Fibroblast of skin of left biceps (primary cell): ENCODE measurements at regions not wholly inside any gene's neighbourhood (a gene's known extent, or its start where the extent isn't known, plus 50 kb on each side); places are given as distances from the start of the nearest gene placed in this dataset.

Experiments used
- DNase-seq, 2 experiments: peaks; one replicate each; pipeline ENCODE4 v3.0.0-alpha.2; 2013; ENCODE audit warnings: low read depth in 2 of 2

- no peak for DNase-seq
These were observed 53.0 kb upstream of the CHD6 start for GRCh38 chr20:41671143-41671542.

DNA sequence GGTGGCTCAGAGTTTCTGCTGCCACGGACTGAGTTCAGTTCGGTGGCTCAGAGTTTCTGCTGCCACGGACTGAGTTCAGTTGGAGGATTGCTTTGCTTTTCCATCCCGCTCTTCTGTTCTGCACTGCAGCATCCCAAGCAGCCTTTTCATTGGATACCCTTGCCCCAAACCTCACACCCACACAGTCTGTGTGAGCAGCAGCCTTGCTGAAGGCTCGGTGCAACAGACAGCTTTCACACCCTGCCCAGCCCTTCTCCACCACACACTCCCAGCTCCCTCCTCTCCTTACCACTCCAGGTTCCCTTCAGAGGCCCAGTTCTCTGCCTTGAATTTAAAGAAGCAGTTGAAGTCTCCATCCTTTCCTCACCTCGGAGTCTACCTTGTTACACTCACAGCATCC, 52.5 kb upstream of the CHD6 start:
- no peak for DNase-seq

DNA sequence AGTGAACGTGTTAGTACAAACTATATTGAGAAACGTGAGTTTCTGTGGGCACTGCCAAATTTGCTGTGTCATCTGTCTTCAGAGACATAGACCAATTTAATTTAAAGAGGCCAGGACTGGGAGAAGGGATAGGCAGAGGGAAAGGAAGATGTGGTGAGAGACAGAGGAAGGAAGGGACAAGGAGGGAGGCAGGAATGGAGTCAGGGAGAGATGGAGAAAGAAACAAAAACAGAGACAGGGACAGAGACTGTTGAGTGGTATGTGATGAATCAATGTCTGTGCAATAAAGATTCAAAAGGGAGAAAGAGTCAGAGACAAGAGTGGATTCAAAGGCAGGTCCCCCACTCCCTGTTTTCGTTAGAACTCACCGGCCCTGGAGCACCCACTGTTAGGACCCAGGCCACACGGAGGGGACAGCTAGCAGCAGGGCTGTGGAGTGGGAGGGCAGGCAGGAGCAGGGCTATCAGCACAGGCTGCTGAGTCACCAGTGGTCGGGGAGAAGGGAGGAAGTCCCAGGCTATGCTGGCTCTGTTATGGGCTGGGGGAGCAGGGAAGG, 51.6 kb upstream of the CHD6 start:
- DNase-seq: no peak

- no peak for DNase-seq
These were observed 50.0 kb upstream of the CHD6 start for GRCh38 chr20:41668057-41668749.
